H1 (cell line): ENCODE measurements at regions not wholly inside any gene's neighbourhood (a gene's known extent, or its start where the extent isn't known, plus 50 kb on each side); places are given as distances from the start of the nearest gene placed in this dataset.

Experiments used
- CTCF ChIA-PET: fragments of 300-600 bp; sonication (Branson Sonifier 250); formaldehyde crosslinking; loops from one replicate; lab custom pipeline; 2021; ENCODE audit not compliant: partially characterized antibody; lab: Charles Lee
- POLR2A ChIA-PET: fragments of 300-600 bp; sonication (Branson Sonifier 250); formaldehyde crosslinking; loops from one replicate; lab custom pipeline; 2021; ENCODE audit warnings: inconsistent platforms; ENCODE audit not compliant: partially characterized antibody; lab: Charles Lee
- DNase-seq, 2 experiments: peaks; one replicate each; pipeline versions ENCODE4 v3.0.0 to v3.0.0-alpha.2; 2010 to 2022; ENCODE audit warnings: low spot score in 2 of 2, low read depth in 1 of 2, mixed read lengths in 1 of 2
- FAIRE-seq: peaks from 2 replicates; lab custom pipeline; 2011; peaks lifted over from hg19 to GRCh38; lab: Jason Lieb, UNC
- H2AFZ ChIP-seq: 2 replicates; pipeline ENCODE4 v1.8.1; 2012; ENCODE audit warnings: low read length, inconsistent platforms
- H2AK5ac ChIP-seq: 2 replicates; pipeline ENCODE4 v1.6.1; 2013; ENCODE audit warnings: low read depth, low read length
- H2BK120ac ChIP-seq: replicated peaks from 2 replicates; pipeline ENCODE3; 2013; ENCODE audit warnings: low read depth, low read length, inconsistent platforms
- H2BK12ac ChIP-seq: 2 replicates; pipeline ENCODE4 v1.6.1; 2013; ENCODE audit warnings: low read depth, low read length
- H2BK15ac ChIP-seq: 2 replicates; pipeline ENCODE4 v1.6.1; 2013; ENCODE audit warnings: low read length
- H2BK20ac ChIP-seq: 2 replicates; pipeline ENCODE4 v1.6.1; 2013; ENCODE audit warnings: low read length
- H2BK5ac ChIP-seq: 2 replicates; pipeline ENCODE4 v1.6.1; 2013; ENCODE audit warnings: low read depth, low read length
- H3K14ac ChIP-seq: 2 replicates; pipeline ENCODE4 v1.6.1; 2013; ENCODE audit warnings: inconsistent platforms; ENCODE audit not compliant: insufficient read length
- H3K18ac ChIP-seq: 2 replicates; pipeline ENCODE4 v1.6.1; 2013; ENCODE audit warnings: low read length; ENCODE audit errors: extremely low read depth
- H3K23ac ChIP-seq: 2 replicates; pipeline ENCODE4 v1.6.1; 2013; ENCODE audit warnings: inconsistent platforms; ENCODE audit not compliant: insufficient read length
- H3K23me2 ChIP-seq: 2 replicates; pipeline ENCODE4 v1.6.1; 2013; ENCODE audit warnings: low read depth, low read length
- H3K27ac ChIP-seq: 2 replicates; pipeline ENCODE4 v1.6.1; 2011; ENCODE audit warnings: low read depth, low read length, inconsistent platforms
- H3K27me3 ChIP-seq, 4 experiments: replicated peaks in 1 of 4; 1 replicate in 1 of 4; 2 replicates in 3 of 4; pipeline versions ENCODE4 v1.6.1 to v1.8.1; 2011 to 2013; ENCODE audit warnings: low read length in 3 of 4, mild to moderate bottlenecking in 3 of 4, inconsistent platforms in 2 of 4, mixed read lengths in 2 of 4, moderate library complexity in 1 of 4; ENCODE audit not compliant: control insufficient read depth in 3 of 4, insufficient read depth in 3 of 4; ENCODE audit errors: extremely low read depth in 1 of 4
- H3K36me3 ChIP-seq, 4 experiments: 2 replicates each; pipeline versions ENCODE4 v1.6.1 to v1.8.1; 2011 to 2013; ENCODE audit warnings: mild to moderate bottlenecking in 4 of 4, low read length in 3 of 4, moderate library complexity in 2 of 4, control low read depth in 1 of 4, inconsistent platforms in 1 of 4; ENCODE audit not compliant: insufficient read depth in 4 of 4, control insufficient read depth in 2 of 4
- H3K4ac ChIP-seq: replicated peaks from 2 replicates; pipeline ENCODE3; 2013; ENCODE audit warnings: low read length, low read depth, mixed read lengths, inconsistent platforms; ENCODE audit not compliant: insufficient read length
- H3K4me1 ChIP-seq, 4 experiments: replicated peaks in 1 of 4; 1 replicate in 1 of 4; 2 replicates in 3 of 4; pipeline versions ENCODE4 v1.6.1 to v1.8.1; 2011 to 2013; ENCODE audit warnings: low read length in 3 of 4, inconsistent platforms in 2 of 4, mixed read lengths in 1 of 4; ENCODE audit not compliant: insufficient read depth in 4 of 4, control insufficient read depth in 3 of 4
- H3K4me2 ChIP-seq, 2 experiments: 2 replicates each; pipeline versions ENCODE4 v1.6.1 to v1.8.1; 2011 to 2013; ENCODE audit warnings: low read depth in 2 of 2, low read length in 2 of 2, control low read depth in 1 of 2, inconsistent platforms in 1 of 2, mild to moderate bottlenecking in 1 of 2; ENCODE audit not compliant: insufficient read depth in 1 of 2
- H3K4me3 ChIP-seq, 4 experiments: fragments of 200-600, 300-600 bp in 1 of 4; sonication (generic), shearing (Covaris generic), sonication (Bioruptor Twin) in 1 of 4; 2 replicates each; pipeline versions ENCODE4 v1.5.1 to v1.8.1; 2011 to 2016; ENCODE audit warnings: low read length in 4 of 4, low read depth in 3 of 4, control low read depth in 2 of 4, inconsistent platforms in 2 of 4, mild to moderate bottlenecking in 2 of 4, mixed read lengths in 1 of 4, moderate library complexity in 1 of 4; ENCODE audit not compliant: insufficient read depth in 2 of 4; ENCODE audit errors: extremely low read depth in 1 of 4
- H3K56ac ChIP-seq: replicated peaks from 2 replicates; pipeline ENCODE3; 2013; ENCODE audit warnings: low read depth, mild to moderate bottlenecking, mixed read lengths, low read length, inconsistent platforms; ENCODE audit not compliant: insufficient read length
- H3K79me1 ChIP-seq: 2 replicates; pipeline ENCODE4 v1.6.1; 2013; ENCODE audit warnings: low read depth, low read length, control low read depth
- H3K79me2 ChIP-seq, 2 experiments: 2 replicates each; pipeline versions ENCODE4 v1.6.1 to v1.8.1; 2012 to 2013; ENCODE audit warnings: low read length in 2 of 2, mild to moderate bottlenecking in 2 of 2, inconsistent platforms in 1 of 2; ENCODE audit not compliant: insufficient read depth in 2 of 2, control insufficient read depth in 1 of 2
- H3K9ac ChIP-seq, 4 experiments: replicated peaks in 1 of 4; 1 replicate in 1 of 4; 2 replicates in 3 of 4; pipeline versions ENCODE4 v1.6.1 to v1.8.1; 2011 to 2013; ENCODE audit warnings: low read depth in 3 of 4, low read length in 3 of 4, control low read depth in 2 of 4, mild to moderate bottlenecking in 2 of 4, moderate library complexity in 2 of 4, inconsistent platforms in 1 of 4; ENCODE audit errors: extremely low read depth in 1 of 4
- H3K9me3 ChIP-seq, 2 experiments: 2 replicates each; pipeline versions ENCODE4 v1.6.1 to v1.8.1; 2012 to 2013; ENCODE audit warnings: mild to moderate bottlenecking in 2 of 2, moderate library complexity in 2 of 2, control low read depth in 1 of 2, inconsistent platforms in 1 of 2, low read depth in 1 of 2, low read length in 1 of 2, mixed read lengths in 1 of 2; ENCODE audit not compliant: insufficient read depth in 2 of 2
- H4K20me1 ChIP-seq, 2 experiments: replicated peaks in 1 of 2; 2 replicates each; pipeline versions ENCODE3 to v1.8.1; 2011 to 2013; ENCODE audit warnings: inconsistent platforms in 2 of 2, low read length in 2 of 2, mild to moderate bottlenecking in 1 of 2; ENCODE audit not compliant: insufficient read depth in 2 of 2, control insufficient read depth in 1 of 2
- H4K5ac ChIP-seq: 2 replicates; pipeline ENCODE4 v1.6.1; 2013; ENCODE audit warnings: low read length, low read depth, mixed read lengths, inconsistent platforms; ENCODE audit not compliant: insufficient read length
- H4K8ac ChIP-seq: 2 replicates; pipeline ENCODE4 v1.8.0; 2013; ENCODE audit warnings: mild to moderate bottlenecking, moderate library complexity, low read length, inconsistent platforms; ENCODE audit not compliant: insufficient read depth; ENCODE audit errors: extremely low read depth
- H4K91ac ChIP-seq: replicated peaks from 2 replicates; pipeline ENCODE3; 2013; ENCODE audit warnings: low read length, mixed read lengths, inconsistent platforms; ENCODE audit not compliant: insufficient read length
- E2F6 ChIP-seq: IDR thresholded peaks from 2 replicates; pipeline ENCODE4 v1.6.1; 2012; ENCODE audit warnings: inconsistent platforms
- EP300 ChIP-seq, 2 experiments: IDR thresholded peaks; 1 replicate in 1 of 2; 2 replicates in 1 of 2; pipeline ENCODE4 v1.6.1; 2011 to 2012; ENCODE audit warnings: low read depth in 2 of 2, low read length in 2 of 2, mild to moderate bottlenecking in 2 of 2, borderline replicate concordance in 1 of 2, inconsistent platforms in 1 of 2, moderate library complexity in 1 of 2
- FOSL1 ChIP-seq: IDR thresholded peaks from 2 replicates; pipeline ENCODE4 v1.6.1; 2011; ENCODE audit warnings: mild to moderate bottlenecking, low read depth, low read length, moderate library complexity; ENCODE audit not compliant: insufficient read depth
- HDAC6 ChIP-seq: IDR thresholded peaks from one replicate; pipeline ENCODE4 v1.7.1; 2012; ENCODE audit warnings: low read depth, mild to moderate bottlenecking, inconsistent platforms, low read length, moderate library complexity
- KDM1A ChIP-seq: fragments of 200-600, 300-600 bp; sonication (generic); IDR thresholded peaks from 2 replicates; pipeline ENCODE4 v1.7.1; 2016; ENCODE audit warnings: mild to moderate bottlenecking, low read length, borderline replicate concordance
- MAFK ChIP-seq: IDR thresholded peaks from 2 replicates; pipeline ENCODE4 v1.6.1; 2012; ENCODE audit warnings: low read depth, mild to moderate bottlenecking, improper control_type of control experiment, low read length
- RXRA ChIP-seq: IDR thresholded peaks from 2 replicates; pipeline ENCODE4 v1.6.1; 2011; ENCODE audit warnings: low read depth, mild to moderate bottlenecking, low read length, moderate library complexity; ENCODE audit not compliant: insufficient read depth
- SIX5 ChIP-seq: IDR thresholded peaks from 2 replicates; pipeline ENCODE4 v1.6.1; 2011; ENCODE audit warnings: mild to moderate bottlenecking, low read depth, low read length
- SRF ChIP-seq: IDR thresholded peaks from 2 replicates; pipeline ENCODE4 v1.6.1; 2011; ENCODE audit warnings: mild to moderate bottlenecking, low read depth, low read length, moderate library complexity
- YY1 ChIP-seq: IDR thresholded peaks from 2 replicates; pipeline ENCODE4 v1.6.1; 2011; ENCODE audit warnings: low read depth, mild to moderate bottlenecking, low read length
- WGBS, 2 experiments: shearing (Covaris generic) in 1 of 2; methylation state at CpG; one replicate each; pipeline versions ENCODE4 v1.1.6 to v1.1.7; 2013 to 2015; ENCODE audit warnings: low lambda C conversion rate in 2 of 2, mixed read lengths in 2 of 2, inconsistent platforms in 1 of 2, low coverage in 1 of 2, missing lambda C conversion rate in 1 of 2; ENCODE audit not compliant: insufficient replicate concordance in 2 of 2, insufficient coverage in 1 of 2, insufficient read length in 1 of 2; ENCODE audit errors: extremely low coverage in 1 of 2, missing lambda C conversion rate in 1 of 2; 5-methylcytosine and 5-hydroxymethylcytosine counted together

- H2AFZ ChIP-seq = no peak overlapping the region
- no peak overlapping the region for H3K9ac ChIP-seq
- no peaks in the 10 kb centered on the region for H3K27me3 ChIP-seq
- FAIRE-seq (no peak), DNase-seq (no peak)
- 98% methylated on average over 2 of the region's 2 CpGs; no CpG with 5 or more reads in 1 of the 2 experiments for WGBS, 2 experiments
- H3K4ac ChIP-seq = no peak overlapping the region
- H3K23me2 ChIP-seq = no peaks in the 10 kb centered on the region
- ChIA-PET POLR2A (no interaction called here), CTCF (no interaction called here)
- H2BK120ac ChIP-seq = no peak overlapping the region
- no peak overlapping the region for H3K4me2 ChIP-seq
- H2AK5ac ChIP-seq = no peak overlapping the region
- H3K36me3 ChIP-seq = no peaks in the 10 kb centered on the region
- no peaks in the 10 kb centered on the region for H3K79me1 ChIP-seq
- no peak overlapping the region for H4K5ac ChIP-seq
- H3K27ac ChIP-seq = no peak overlapping the region
- TF ChIP-seq E2F6 (no peak), SRF (no peak), MAFK (no peak), HDAC6 (no peak), EP300 (IDR thresholded peaks at IDR 0.05; ENCODE audit: borderline replicate concordance in 1 of 2, low read depth in 2 of 2, low read length in 2 of 2) (no peak), KDM1A (no peak), SIX5 (no peak), FOSL1 (no peak), YY1 (no peak), RXRA (no peak)
- H3K9me3 ChIP-seq = no peaks in the 10 kb centered on the region
- no peak overlapping the region for H2BK15ac ChIP-seq
- no peak overlapping the region for H2BK20ac ChIP-seq
- H4K20me1 ChIP-seq = no peaks in the 10 kb centered on the region
- H2BK12ac ChIP-seq = no peak overlapping the region
- H3K4me3 ChIP-seq = no peak overlapping the region
- H3K4me1 ChIP-seq = no peaks in the 10 kb centered on the region
- no peak overlapping the region for H3K18ac ChIP-seq
- H3K14ac ChIP-seq = no peak overlapping the region
- no peak overlapping the region for H3K56ac ChIP-seq
- no peaks in the 10 kb centered on the region for H3K79me2 ChIP-seq
- H4K91ac ChIP-seq = no peak overlapping the region
- H4K8ac ChIP-seq = no peak overlapping the region
- no peak overlapping the region for H2BK5ac ChIP-seq
- no peak overlapping the region for H3K23ac ChIP-seq
Observed at GRCh38 chr18:1982056-1982455, 589.2 kb downstream of the METTL4 start.
